AG04450 (cell line): ENCODE measurements at regions not wholly inside any gene's neighbourhood (a gene's known extent, or its start where the extent isn't known, plus 50 kb on each side); places are given as distances from the start of the nearest gene placed in this dataset.
"Not testable (repeated sequence)": the region's sequence is repeated elsewhere in the genome, so short reads cannot be mapped to it uniquely, and the experiment has no call there.

Experiments used
- CTCF ChIA-PET: fragments of 300-600, 350-600 bp; formaldehyde crosslinking; extraction: SDS; loops from one replicate; lab custom pipeline; 2022; ENCODE audit warnings: antibody characterized with exemption, inconsistent platforms; lab: Charles Lee
- POLR2A ChIA-PET: fragments of 350-600 bp; formaldehyde crosslinking; extraction: SDS; loops from one replicate; lab custom pipeline; 2021; ENCODE audit warnings: antibody characterized with exemption, inconsistent platforms; lab: Yijun Ruan, JAX
- DNase-seq: peaks from one replicate; pipeline ENCODE4 v3.0.0-alpha.2; 2011; ENCODE audit warnings: low read depth, low spot score
- H3K27ac ChIP-seq: one replicate; pipeline ENCODE4 v1.5.1; 2012; ENCODE audit warnings: low read depth, low read length, control low read depth
- H3K27me3 ChIP-seq: one replicate; pipeline ENCODE4 v1.6.0; 2012; ENCODE audit warnings: low read length; ENCODE audit not compliant: control insufficient read depth, insufficient read depth
- H3K4me3 ChIP-seq: 2 replicates; pipeline ENCODE4 v1.5.1; 2011; ENCODE audit warnings: mild to moderate bottlenecking, low read depth, low read length, control low read depth
- H3K9me3 ChIP-seq: 2 replicates; pipeline ENCODE4 v1.5.1; 2012; ENCODE audit warnings: low read length; ENCODE audit not compliant: control insufficient read depth, insufficient read depth
- TF ChIP-seq, protein P1 (sequence below): IDR thresholded peaks from 2 replicates; pipeline ENCODE4 v1.5.1; 2011; ENCODE audit warnings: low read depth, low read length, control low read depth, inconsistent platforms

- Histone ChIP-seq H3K9me3 (no peaks in the 10 kb centered on the region), H3K27me3 (no peaks in the 10 kb centered on the region), H3K27ac (no peak overlapping the region), H3K4me3 (no peak overlapping the region)
- POLR2A ChIA-PET, result no interaction called here
- no peak for DNase-seq
- CTCF ChIA-PET, result no interaction called here
- TF ChIP-seq, protein P1, sequence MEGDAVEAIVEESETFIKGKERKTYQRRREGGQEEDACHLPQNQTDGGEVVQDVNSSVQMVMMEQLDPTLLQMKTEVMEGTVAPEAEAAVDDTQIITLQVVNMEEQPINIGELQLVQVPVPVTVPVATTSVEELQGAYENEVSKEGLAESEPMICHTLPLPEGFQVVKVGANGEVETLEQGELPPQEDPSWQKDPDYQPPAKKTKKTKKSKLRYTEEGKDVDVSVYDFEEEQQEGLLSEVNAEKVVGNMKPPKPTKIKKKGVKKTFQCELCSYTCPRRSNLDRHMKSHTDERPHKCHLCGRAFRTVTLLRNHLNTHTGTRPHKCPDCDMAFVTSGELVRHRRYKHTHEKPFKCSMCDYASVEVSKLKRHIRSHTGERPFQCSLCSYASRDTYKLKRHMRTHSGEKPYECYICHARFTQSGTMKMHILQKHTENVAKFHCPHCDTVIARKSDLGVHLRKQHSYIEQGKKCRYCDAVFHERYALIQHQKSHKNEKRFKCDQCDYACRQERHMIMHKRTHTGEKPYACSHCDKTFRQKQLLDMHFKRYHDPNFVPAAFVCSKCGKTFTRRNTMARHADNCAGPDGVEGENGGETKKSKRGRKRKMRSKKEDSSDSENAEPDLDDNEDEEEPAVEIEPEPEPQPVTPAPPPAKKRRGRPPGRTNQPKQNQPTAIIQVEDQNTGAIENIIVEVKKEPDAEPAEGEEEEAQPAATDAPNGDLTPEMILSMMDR, result no peak
Measured at GRCh38 chr5:111618623-111619271, 106.4 kb upstream of the STARD4 start.

GRCh38 chr5:111615054-111615453 lies 102.7 kb upstream of the STARD4 start:
- CTCF ChIA-PET, result no interaction called here

GRCh38 chr5:111612013-111612630 lies 99.8 kb upstream of the STARD4 start:
- CTCF ChIA-PET, H3K9me3 ChIP-seq, H3K4me3 ChIP-seq, H3K27me3 ChIP-seq, H3K27ac ChIP-seq, POLR2A ChIA-PET, DNase-seq: not testable (repeated sequence)

More at GRCh38 chr5:111615054-111615453, 102.7 kb upstream of the STARD4 start:
- Histone ChIP-seq H3K9me3 (peaks cover 4% of the 10 kb centered on the region; the same call in 1 of the 2 replicates), H3K27me3 (no peaks in the 10 kb centered on the region), H3K27ac (no peak overlapping the region), H3K4me3 (no peak overlapping the region)
- DNase-seq, result no peak
- TF ChIP-seq, protein P1, result no peak
- POLR2A ChIA-PET, result no interaction called here

DNA sequence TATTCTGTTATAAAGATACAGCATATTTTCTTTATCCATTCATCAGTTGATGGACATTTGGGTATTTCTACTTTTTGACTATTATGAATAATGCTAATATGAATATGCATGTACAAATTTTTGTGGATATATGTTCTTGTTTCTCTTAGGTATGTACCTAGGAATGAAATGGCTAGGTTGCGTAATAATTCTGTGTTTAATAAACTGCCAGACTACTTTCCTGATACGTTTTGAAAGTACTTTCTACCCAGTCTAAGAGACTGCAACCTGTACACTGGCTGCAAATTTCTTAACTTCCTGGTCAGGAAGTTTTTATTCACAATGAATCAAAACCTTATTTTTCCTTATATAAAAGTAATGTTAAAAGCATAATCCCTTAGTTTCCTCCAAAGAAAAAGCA lies 93.9 kb upstream of the STARD4 start:
- Histone ChIP-seq H3K27ac (no peak overlapping the region), H3K4me3 (no peak overlapping the region), H3K27me3 (no peaks in the 10 kb centered on the region), H3K9me3 (no peaks in the 10 kb centered on the region)
- no peak for DNase-seq
- ChIA-PET CTCF (interaction anchor here (0.6 to 1.2 kb wide), 2 partner anchors 75 to 540 kb away, joined by 3 to 4 read pairs; no protein-coding TSS in a partner anchor), POLR2A (no interaction called here)
- TF ChIP-seq, protein P1, result no peak

- H3K27me3 ChIP-seq, result no peaks in the 10 kb centered on the region
- POLR2A ChIA-PET, result no interaction called here
- CTCF ChIA-PET, result no interaction called here
Measured at GRCh38 chr5:111603446-111603827, 91.1 kb upstream of the STARD4 start.

More at GRCh38 chr5:111603446-111603827, 91.1 kb upstream of the STARD4 start:
- H3K27ac ChIP-seq, result no peak overlapping the region
- no peak overlapping the region for H3K4me3 ChIP-seq
- DNase-seq, result no peak
- no peaks in the 10 kb centered on the region for H3K9me3 ChIP-seq
- TF ChIP-seq, protein P1, result no peak
